ENCODE measurements at regions not wholly inside any gene's neighbourhood (a gene's known extent, or its start where the extent isn't known, plus 50 kb on each side); places are given as distances from the start of the nearest gene placed in this dataset.

- TF ChIP-seq CTCF (IDR thresholded peaks at IDR 0.05) (no peak), POLR2A (IDR thresholded peaks at IDR 0.05) (no peak), POLR2AphosphoS5 (IDR thresholded peaks at IDR 0.05) (no peak)
Measured at GRCh38 chr5:155455791-155456514, 442.4 kb downstream of the KIF4B start.
